GM13977 (cell line): ENCODE measurements at regions not wholly inside any gene's neighbourhood (a gene's known extent, or its start where the extent isn't known, plus 50 kb on each side); places are given as distances from the start of the nearest gene placed in this dataset.

ENCODE experiments used
- DNase-seq: peaks from one replicate; pipeline ENCODE4 v3.0.0; 2012; ENCODE audit warnings: low spot score
- in situ Hi-C: fragments of 300-500 bp; cut with MboI; formaldehyde crosslinking; loops from one replicate; pipeline ENCODE4 v1.12.0; 2022; ENCODE audit warnings: low sequenced_read_pairs, low pct_unique_long_range_greater_than_20kb, mixed read lengths, inconsistent platforms; ENCODE audit not compliant: unreplicated experiment
- TF ChIP-seq, protein P1 (sequence below): IDR thresholded peaks from 2 replicates; pipeline ENCODE4 v1.5.1; 2012; ENCODE audit warnings: mild to moderate bottlenecking, control low read depth; ENCODE audit not compliant: insufficient read depth; ENCODE audit errors: extremely low read depth, missing control alignments

DNA sequence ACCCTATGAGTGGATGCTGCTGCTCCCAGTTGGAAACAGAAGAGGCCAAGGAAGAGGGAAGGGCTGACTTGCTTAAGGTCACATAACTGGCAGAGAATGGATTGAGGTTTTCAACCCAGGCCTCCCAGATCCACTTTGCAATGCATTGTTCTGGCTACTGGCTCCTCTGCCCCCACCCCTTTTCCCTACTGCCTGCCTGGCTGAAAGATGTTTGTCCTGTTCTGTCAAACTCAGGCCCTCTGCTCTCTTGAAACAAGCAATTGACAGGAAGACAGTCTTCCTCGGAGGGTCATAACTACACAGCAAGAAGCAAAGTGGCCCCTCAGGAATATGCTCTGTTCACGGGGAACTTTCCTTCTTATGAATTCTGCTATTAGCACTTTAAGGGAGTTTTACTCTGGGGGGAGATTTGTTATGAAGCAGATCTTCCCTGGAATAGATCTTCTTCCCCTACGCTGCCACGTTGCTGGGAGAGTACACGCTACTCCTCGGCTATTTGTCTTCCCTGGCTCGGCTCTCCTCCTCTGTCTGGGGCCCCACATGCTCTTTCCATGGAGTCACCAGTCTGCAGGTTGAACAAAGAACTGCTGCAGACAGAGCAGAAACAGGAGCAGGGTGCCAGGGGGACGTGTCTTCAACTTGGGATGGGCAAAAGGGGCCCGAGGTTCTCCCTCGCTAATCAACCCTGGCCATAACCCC lies 436.1 kb downstream of the TYW1 start:
- in situ Hi-C loops = no loop called here
- TF ChIP-seq, protein P1, sequence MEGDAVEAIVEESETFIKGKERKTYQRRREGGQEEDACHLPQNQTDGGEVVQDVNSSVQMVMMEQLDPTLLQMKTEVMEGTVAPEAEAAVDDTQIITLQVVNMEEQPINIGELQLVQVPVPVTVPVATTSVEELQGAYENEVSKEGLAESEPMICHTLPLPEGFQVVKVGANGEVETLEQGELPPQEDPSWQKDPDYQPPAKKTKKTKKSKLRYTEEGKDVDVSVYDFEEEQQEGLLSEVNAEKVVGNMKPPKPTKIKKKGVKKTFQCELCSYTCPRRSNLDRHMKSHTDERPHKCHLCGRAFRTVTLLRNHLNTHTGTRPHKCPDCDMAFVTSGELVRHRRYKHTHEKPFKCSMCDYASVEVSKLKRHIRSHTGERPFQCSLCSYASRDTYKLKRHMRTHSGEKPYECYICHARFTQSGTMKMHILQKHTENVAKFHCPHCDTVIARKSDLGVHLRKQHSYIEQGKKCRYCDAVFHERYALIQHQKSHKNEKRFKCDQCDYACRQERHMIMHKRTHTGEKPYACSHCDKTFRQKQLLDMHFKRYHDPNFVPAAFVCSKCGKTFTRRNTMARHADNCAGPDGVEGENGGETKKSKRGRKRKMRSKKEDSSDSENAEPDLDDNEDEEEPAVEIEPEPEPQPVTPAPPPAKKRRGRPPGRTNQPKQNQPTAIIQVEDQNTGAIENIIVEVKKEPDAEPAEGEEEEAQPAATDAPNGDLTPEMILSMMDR = no peak
- DNase-seq = no peak

DNA sequence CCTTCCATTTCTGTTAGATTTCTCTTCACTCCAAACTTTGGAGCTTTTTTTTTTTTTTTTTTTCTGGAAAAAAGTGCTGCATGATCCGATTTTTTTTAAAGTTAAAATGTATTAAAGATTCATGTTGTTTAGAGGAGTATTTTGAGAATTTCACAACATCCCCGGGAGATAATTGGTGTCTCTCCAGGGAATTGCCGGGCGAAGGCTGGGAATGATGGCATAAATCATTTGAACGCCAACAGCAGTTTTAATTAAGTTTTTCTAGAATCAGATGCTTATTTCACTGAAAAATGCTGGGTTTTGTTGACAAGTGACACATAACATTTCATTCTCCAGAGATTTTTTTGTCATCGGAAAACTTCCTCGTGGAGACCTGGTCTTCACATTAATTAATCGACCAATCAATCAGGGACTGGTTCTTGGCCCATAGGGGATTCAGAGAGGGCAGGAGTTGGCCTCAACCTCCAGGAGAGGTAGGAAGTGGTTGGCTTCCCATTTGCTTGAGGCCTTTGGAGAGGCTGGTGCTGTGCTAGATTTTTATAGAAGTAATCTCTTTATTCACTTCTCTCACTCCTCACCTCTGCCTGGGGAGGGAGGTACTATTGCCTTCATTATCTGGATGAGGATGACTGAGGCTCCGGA lies 439.4 kb downstream of the TYW1 start:
- TF ChIP-seq, protein P1 = no peak
- DNase-seq = no peak
- in situ Hi-C loops = no loop called here

DNA sequence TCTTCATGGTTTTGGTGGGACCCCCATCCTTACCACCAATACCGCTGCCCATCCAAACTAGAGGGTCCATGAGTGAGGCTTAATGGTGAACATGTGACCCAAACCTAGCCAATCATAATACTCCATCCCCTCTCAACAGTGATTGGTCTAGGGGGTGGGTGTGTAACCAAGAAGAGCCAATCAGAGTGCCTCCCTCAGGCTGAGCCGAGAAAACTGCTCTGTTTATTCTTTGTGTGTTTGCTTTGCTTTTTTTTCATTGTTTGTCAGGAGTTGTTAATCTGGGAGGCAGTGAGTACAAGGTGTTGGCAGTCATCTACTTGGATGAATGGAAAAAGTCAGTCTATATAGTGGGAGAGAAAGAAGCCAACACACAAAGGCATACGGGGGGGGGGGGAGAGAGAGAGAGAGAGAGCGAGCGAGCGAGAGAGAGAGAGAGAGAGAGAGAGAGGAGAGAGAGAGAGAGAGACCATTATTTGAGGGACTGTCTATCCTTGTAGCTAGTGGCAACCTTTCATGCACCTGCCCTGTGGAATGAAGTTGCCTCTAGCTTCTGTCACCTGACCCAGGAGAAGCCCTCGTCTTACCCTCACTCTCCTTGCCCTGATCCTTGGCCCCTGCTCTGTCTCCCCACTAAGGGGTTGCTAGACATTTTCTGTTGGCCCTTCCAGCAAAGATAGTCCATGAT lies 441.7 kb downstream of the TYW1 start:
- in situ Hi-C loops = no loop called here
- TF ChIP-seq, protein P1 = no peak
- no peak for DNase-seq

GRCh38 chr7:67438913-67439505 lies 442.4 kb downstream of the TYW1 start:
- in situ Hi-C loops = no loop called here
- DNase-seq = no peak
- TF ChIP-seq, protein P1 = no peak

GRCh38 chr7:67440321-67440720 lies 443.7 kb downstream of the TYW1 start:
- in situ Hi-C loops = no loop called here
- DNase-seq = no peak
- TF ChIP-seq, protein P1 = no peak

- TF ChIP-seq, protein P1 = no peak
- no peak for DNase-seq
- in situ Hi-C loops = no loop called here
Observed at GRCh38 chr7:67445728-67446127, 449.1 kb downstream of the TYW1 start.
